ENCODE measurements at regions not wholly inside any gene's neighbourhood (a gene's known extent, or its start where the extent isn't known, plus 50 kb on each side); places are given as distances from the start of the nearest gene placed in this dataset.

DNA sequence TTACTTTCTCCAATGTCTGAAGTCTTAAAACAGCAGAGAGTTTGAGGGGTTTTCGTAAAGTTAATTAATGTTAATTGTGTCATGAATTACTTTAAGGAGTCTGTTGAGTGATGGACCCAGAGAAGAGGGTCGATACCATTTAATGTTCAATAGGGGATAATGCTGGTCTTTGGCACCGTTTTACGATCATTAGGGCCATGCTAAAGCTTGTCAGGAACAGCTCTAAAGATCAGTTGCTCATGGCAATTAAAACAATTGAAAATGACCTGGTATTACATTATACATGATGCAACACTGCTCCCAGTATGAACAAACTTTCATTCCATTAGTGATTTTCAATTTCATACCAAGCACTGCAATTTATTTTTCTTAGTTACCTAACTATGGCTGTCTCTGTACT is 296.9 kb downstream of the ETV1 start:
- TF ChIP-seq, protein P1, sequence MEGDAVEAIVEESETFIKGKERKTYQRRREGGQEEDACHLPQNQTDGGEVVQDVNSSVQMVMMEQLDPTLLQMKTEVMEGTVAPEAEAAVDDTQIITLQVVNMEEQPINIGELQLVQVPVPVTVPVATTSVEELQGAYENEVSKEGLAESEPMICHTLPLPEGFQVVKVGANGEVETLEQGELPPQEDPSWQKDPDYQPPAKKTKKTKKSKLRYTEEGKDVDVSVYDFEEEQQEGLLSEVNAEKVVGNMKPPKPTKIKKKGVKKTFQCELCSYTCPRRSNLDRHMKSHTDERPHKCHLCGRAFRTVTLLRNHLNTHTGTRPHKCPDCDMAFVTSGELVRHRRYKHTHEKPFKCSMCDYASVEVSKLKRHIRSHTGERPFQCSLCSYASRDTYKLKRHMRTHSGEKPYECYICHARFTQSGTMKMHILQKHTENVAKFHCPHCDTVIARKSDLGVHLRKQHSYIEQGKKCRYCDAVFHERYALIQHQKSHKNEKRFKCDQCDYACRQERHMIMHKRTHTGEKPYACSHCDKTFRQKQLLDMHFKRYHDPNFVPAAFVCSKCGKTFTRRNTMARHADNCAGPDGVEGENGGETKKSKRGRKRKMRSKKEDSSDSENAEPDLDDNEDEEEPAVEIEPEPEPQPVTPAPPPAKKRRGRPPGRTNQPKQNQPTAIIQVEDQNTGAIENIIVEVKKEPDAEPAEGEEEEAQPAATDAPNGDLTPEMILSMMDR (IDR thresholded peaks at IDR 0.05; ENCODE audit: low read depth, low read length, missing input control) = no peak
- TF ChIP-seq JUND (IDR thresholded peaks at IDR 0.05) (no peak), TAF1 (conservative IDR thresholded peaks at IDR 0.05) (no peak), RAD21 (IDR thresholded peaks at IDR 0.05) (no peak), YY1 (IDR thresholded peaks at IDR 0.05) (no peak), EGR1 (IDR thresholded peaks at IDR 0.05; ENCODE audit: low read depth in 2 of 2) (no peak), GABPA (IDR thresholded peaks at IDR 0.05 in 1 of 2, conservative IDR thresholded peaks at IDR 0.05 in 1 of 2) (no peak), SP1 (IDR thresholded peaks at IDR 0.05) (no peak), HNF4G (IDR thresholded peaks at IDR 0.05) (no peak)
- TF ChIP-seq, protein P2, sequence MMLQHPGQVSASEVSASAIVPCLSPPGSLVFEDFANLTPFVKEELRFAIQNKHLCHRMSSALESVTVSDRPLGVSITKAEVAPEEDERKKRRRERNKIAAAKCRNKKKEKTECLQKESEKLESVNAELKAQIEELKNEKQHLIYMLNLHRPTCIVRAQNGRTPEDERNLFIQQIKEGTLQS (IDR thresholded peaks at IDR 0.05) = no peak

All from liver (tissue), 3 donors.